ENCODE measurements at regions not wholly inside any gene's neighbourhood (a gene's known extent, or its start where the extent isn't known, plus 50 kb on each side); places are given as distances from the start of the nearest gene placed in this dataset.

DNA sequence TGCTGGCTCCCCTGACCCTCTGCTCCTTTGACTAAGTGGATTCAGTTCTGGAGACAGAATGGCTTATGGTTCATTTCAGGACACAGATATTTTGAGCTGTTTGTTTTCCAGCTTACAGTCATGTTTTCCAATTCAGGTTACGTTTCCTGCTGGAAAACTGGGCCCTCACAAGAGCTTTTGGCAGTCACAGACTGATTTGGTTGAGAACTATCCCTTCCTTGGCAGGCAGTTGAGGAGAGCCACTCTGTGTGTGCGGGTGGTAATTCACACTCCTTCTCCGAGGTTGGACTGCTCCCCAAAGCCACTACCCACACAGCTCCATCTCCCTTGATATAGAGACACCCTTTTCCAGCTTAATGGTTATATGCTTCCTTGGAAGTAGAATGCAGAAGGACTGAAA is 534.5 kb downstream of the TMEM38B start:
- no peak for DNase-seq
- Histone ChIP-seq H3K27me3 (ENCODE audit: insufficient read depth, low read length) (no peaks in the 10 kb centered on the region), H4K20me1 (ENCODE audit: control insufficient read depth, insufficient read depth, insufficient read length) (no peaks in the 10 kb centered on the region), H4K91ac (ENCODE audit: insufficient read length, low read depth, low read length) (no peak overlapping the region), H3K23me2 (ENCODE audit: insufficient read length, low read depth, low read length, poor library complexity, severe bottlenecking) (no peaks in the 10 kb centered on the region), H3K18ac (ENCODE audit: insufficient read length, low read depth, low read length) (no peak overlapping the region), H3K79me1 (ENCODE audit: insufficient read depth, low read depth, low read length, poor library complexity, severe bottlenecking) (no peaks in the 10 kb centered on the region), H2AFZ (ENCODE audit: low read length) (no peak overlapping the region), H4K8ac (replicated peaks; ENCODE audit: insufficient read length, low read depth, low read length) (no peak overlapping the region), H3K56ac (ENCODE audit: insufficient read length, low read depth, low read length) (no peak overlapping the region), H3T11ph (ENCODE audit: low read length) (no peak overlapping the region), H2BK120ac (ENCODE audit: low read depth, low read length, poor library complexity, severe bottlenecking) (no peak overlapping the region), H3K4me1 (ENCODE audit: insufficient read depth, low read length) (no peaks in the 10 kb centered on the region), H3K23ac (ENCODE audit: insufficient read length, low read depth, low read length) (no peak overlapping the region), H3K9me3 (ENCODE audit: control insufficient read depth, low read depth, low read length) (no peaks in the 10 kb centered on the region), H3K4me2 (ENCODE audit: insufficient read depth, insufficient read length, low read length) (no peak overlapping the region), H4K5ac (ENCODE audit: insufficient read length, low read depth, low read length) (no peak overlapping the region), H3K79me2 (ENCODE audit: insufficient read depth, low read length) (no peaks in the 10 kb centered on the region), H2BK15ac (ENCODE audit: low read depth, low read length) (no peak overlapping the region), H3K9ac (ENCODE audit: extremely low read depth, insufficient read length, low read length) (no peak overlapping the region), H3K4ac (ENCODE audit: low read depth, low read length) (no peak overlapping the region), H2BK5ac (ENCODE audit: insufficient read length, low read length) (no peak overlapping the region), H2BK12ac (ENCODE audit: insufficient read length, low read depth, low read length) (no peak overlapping the region), H2BK20ac (ENCODE audit: low read depth, low read length, poor library complexity, severe bottlenecking) (no peak overlapping the region), H3K14ac (ENCODE audit: insufficient read depth, low read length) (no peak overlapping the region), H3K27ac (ENCODE audit: insufficient read length, low read depth, low read length) (no peak overlapping the region), H2AK5ac (ENCODE audit: insufficient read length, low read length) (no peak overlapping the region)
- Mint-ChIP-seq H3K4me3 (no peak overlapping the region), H3K9me3 (peaks cover 3 to 10% of the 10 kb centered on the region in 2 experiments; a peak in 4 of 5 replicates), H3K4me1 (peaks cover 0 to 7% of the 10 kb centered on the region in 2 experiments; a peak in 3 of 4 replicates), H3K36me3 (ENCODE audit: insufficient read depth in 1 of 3, low read depth in 3 of 3) (peaks cover 0 to 2% (median 0%) of the 10 kb centered on the region in 3 experiments; a peak in 3 of 7 replicates), H3K27me3 (ENCODE audit: low read depth) (no peaks in the 10 kb centered on the region), H3K27ac (no peak overlapping the region; a peak in 1 of 7 replicates)
- TF ChIP-seq, protein P1, sequence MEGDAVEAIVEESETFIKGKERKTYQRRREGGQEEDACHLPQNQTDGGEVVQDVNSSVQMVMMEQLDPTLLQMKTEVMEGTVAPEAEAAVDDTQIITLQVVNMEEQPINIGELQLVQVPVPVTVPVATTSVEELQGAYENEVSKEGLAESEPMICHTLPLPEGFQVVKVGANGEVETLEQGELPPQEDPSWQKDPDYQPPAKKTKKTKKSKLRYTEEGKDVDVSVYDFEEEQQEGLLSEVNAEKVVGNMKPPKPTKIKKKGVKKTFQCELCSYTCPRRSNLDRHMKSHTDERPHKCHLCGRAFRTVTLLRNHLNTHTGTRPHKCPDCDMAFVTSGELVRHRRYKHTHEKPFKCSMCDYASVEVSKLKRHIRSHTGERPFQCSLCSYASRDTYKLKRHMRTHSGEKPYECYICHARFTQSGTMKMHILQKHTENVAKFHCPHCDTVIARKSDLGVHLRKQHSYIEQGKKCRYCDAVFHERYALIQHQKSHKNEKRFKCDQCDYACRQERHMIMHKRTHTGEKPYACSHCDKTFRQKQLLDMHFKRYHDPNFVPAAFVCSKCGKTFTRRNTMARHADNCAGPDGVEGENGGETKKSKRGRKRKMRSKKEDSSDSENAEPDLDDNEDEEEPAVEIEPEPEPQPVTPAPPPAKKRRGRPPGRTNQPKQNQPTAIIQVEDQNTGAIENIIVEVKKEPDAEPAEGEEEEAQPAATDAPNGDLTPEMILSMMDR (conservative IDR thresholded peaks at IDR 0.05): no peak
- WGBS (ENCODE audit: extremely low coverage, insufficient read length, low lambda C conversion rate): no CpG with 5 or more reads among the region's 3 CpGs

Data from H9 (cell line).